BJ (cell line): ENCODE measurements at regions not wholly inside any gene's neighbourhood (a gene's known extent, or its start where the extent isn't known, plus 50 kb on each side); places are given as distances from the start of the nearest gene placed in this dataset.

Source experiments
- CTCF ChIA-PET: fragments of 350-600 bp; formaldehyde crosslinking; extraction: SDS; loops from one replicate; lab custom pipeline; 2021; ENCODE audit warnings: antibody characterized with exemption, inconsistent platforms; lab: Yijun Ruan, JAX
- POLR2A ChIA-PET: fragments of 300-600 bp; sonication (Branson Sonifier 250); formaldehyde crosslinking; extraction: SDS; loops from one replicate; lab custom pipeline; 2021; ENCODE audit warnings: antibody characterized with exemption; lab: Charles Lee
- DNase-seq: peaks from one replicate; pipeline ENCODE4 v3.0.0-alpha.2; 2011; ENCODE audit warnings: low read depth
- H3K27me3 ChIP-seq: 2 replicates; pipeline ENCODE4 v1.6.0; 2011; ENCODE audit warnings: low read length; ENCODE audit not compliant: control insufficient read depth, insufficient read depth
- H3K36me3 ChIP-seq: 2 replicates; pipeline ENCODE4 v1.5.1; 2011; ENCODE audit warnings: low read length; ENCODE audit not compliant: control insufficient read depth, insufficient read depth
- H3K4me3 ChIP-seq: 2 replicates; pipeline ENCODE4 v1.5.1; 2011; ENCODE audit warnings: low read depth, mild to moderate bottlenecking, control low read depth, low read length
- CTCF ChIP-seq: IDR thresholded peaks from 2 replicates; pipeline ENCODE4 v1.5.1; 2011; ENCODE audit warnings: low read depth, mild to moderate bottlenecking, control low read depth, inconsistent platforms, low read length, moderate library complexity; ENCODE audit not compliant: insufficient read depth

- no peak overlapping the region for H3K4me3 ChIP-seq
- H3K27me3 ChIP-seq: no peaks in the 10 kb centered on the region
- TF ChIP-seq CTCF: no peak
- CTCF ChIA-PET: no interaction called here
- POLR2A ChIA-PET: no interaction called here
- no peaks in the 10 kb centered on the region for H3K36me3 ChIP-seq
- no peak for DNase-seq
Observed at GRCh38 chr2:146267093-146267492, 1577.7 kb upstream of the ACVR2A start.

- ChIA-PET CTCF (no interaction called here), POLR2A (no interaction called here)
- no peak for TF ChIP-seq CTCF
- Histone ChIP-seq H3K27me3 (no peaks in the 10 kb centered on the region), H3K4me3 (no peak overlapping the region), H3K36me3 (no peaks in the 10 kb centered on the region)
- no peak for DNase-seq
Observed at GRCh38 chr2:146265656-146266055, 1579.2 kb upstream of the ACVR2A start.

GRCh38 chr2:146262606-146263005, 1582.2 kb upstream of the ACVR2A start:
- TF ChIP-seq CTCF: no peak
- Histone ChIP-seq H3K4me3 (no peak overlapping the region), H3K36me3 (no peaks in the 10 kb centered on the region), H3K27me3 (no peaks in the 10 kb centered on the region)
- no peak for DNase-seq
- ChIA-PET CTCF (no interaction called here), POLR2A (no interaction called here)

- no peak for TF ChIP-seq CTCF
- POLR2A ChIA-PET: no interaction called here
- Histone ChIP-seq H3K4me3 (no peak overlapping the region), H3K27me3 (no peaks in the 10 kb centered on the region), H3K36me3 (no peaks in the 10 kb centered on the region)
- CTCF ChIA-PET: no interaction called here
- DNase-seq: no peak
Observed at GRCh38 chr2:146260551-146260950, 1584.3 kb upstream of the ACVR2A start.

GRCh38 chr2:146259816-146260215, 1585.0 kb upstream of the ACVR2A start:
- Histone ChIP-seq H3K27me3 (no peaks in the 10 kb centered on the region), H3K4me3 (no peak overlapping the region), H3K36me3 (no peaks in the 10 kb centered on the region)
- POLR2A ChIA-PET: no interaction called here
- no peak for DNase-seq
- CTCF ChIA-PET: no interaction called here
- TF ChIP-seq CTCF: no peak
